NCI-H2196 (cell line): ENCODE measurements at regions not wholly inside any gene's neighbourhood (a gene's known extent, or its start where the extent isn't known, plus 50 kb on each side); places are given as distances from the start of the nearest gene placed in this dataset.
"Not testable (repeated sequence)": the region's sequence is repeated elsewhere in the genome, so short reads cannot be mapped to it uniquely, and the experiment has no call there.

Source experiments
- DNase-seq: peaks from one replicate; lab custom pipeline; 2025; ENCODE audit not compliant: unreplicated experiment; lab: John Stamatoyannopoulos, UW

DNA sequence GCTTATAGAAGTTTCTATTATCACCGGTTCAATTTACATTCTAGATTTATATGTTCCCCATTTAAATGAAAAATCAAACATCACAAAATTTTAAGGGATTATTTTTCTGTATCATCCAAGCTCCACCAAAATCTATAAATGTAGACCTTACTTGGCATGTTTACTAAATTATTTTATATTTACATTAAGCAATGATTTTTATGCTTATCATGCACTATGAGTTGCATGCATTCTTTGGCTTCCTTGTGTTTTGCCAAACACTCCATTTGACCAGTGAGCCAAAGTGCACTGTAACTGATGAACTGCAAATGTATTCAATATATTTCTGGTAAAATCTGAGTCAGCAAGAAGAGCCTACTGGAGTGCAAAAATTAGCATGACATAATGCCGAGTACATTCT, 595.5 kb upstream of the PCDH7 start:
- not testable (repeated sequence) for DNase-seq

DNA sequence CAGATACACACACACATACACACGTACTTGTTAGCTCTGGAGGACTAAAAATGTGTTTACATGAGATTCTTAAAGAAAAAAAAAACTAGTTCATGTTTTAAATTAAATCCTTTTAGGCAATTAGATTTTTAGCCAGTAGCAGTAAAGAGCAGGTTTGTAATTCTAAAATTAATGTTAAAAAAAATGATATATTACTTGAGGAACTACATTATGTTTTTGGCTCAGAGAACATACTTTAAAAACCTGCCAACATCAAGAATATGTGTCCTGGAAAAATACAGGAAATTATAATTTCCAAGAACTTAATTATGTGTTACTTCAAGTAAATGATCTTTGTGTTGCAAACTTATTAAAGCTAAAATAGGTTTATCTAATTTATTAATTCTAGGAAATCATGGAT, 594.3 kb upstream of the PCDH7 start:
- DNase-seq, result no peak

DNA sequence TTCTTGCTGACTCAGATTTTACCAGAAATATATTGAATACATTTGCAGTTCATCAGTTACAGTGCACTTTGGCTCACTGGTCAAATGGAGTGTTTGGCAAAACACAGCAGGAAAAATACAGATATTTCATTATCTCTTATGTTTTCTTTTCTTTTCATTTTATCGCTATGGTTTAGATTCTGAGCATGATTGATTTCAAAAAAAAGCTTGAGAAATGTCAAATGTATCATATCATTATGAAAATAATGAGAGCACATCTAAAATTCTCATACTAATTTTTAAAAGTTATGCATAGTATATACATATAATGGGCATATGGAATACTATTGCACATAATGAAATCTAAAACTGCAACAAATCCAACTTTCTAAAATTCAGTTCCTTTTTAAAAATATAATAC, 593.8 kb upstream of the PCDH7 start:
- no peak for DNase-seq

DNA sequence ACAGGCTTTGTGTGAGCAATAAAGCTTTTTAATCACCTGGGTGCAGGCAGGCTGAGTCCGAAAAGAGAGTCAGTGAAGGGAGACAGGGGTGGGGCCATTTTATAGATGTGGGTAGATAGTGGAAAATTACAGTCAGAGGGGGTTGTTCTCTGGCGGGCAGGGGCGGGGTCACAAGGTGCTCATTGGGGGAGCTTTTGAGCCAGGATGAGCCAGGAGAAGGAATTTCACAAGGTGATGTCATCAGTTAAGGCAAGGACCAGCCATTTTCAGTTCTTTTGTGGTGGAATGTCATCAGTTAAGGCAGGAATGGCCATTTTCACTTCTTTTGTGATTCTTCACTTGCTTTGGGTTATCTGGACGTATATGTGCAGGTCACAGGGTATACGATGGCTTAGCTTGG, 571.3 kb upstream of the PCDH7 start:
- not testable (repeated sequence) for DNase-seq

DNA sequence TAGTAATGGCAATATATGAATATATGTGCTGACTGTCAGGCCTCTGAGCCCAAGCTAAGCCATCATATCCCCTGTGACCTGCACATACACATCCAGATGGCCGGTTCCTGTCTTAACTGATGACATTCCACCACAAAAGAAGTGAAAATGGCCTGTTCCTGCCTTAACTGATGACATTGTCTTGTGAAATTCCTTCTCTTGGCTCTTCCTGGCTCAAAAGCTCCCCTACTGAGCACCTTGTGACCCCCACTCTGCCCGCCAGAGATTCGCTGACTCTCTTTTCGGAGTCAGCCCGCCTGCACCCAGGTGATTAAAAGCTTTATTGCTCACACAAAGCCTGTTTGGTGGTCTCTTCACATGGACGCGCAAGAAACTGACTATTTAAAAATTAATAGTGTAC, 570.6 kb upstream of the PCDH7 start:
- not testable (repeated sequence) for DNase-seq

DNA sequence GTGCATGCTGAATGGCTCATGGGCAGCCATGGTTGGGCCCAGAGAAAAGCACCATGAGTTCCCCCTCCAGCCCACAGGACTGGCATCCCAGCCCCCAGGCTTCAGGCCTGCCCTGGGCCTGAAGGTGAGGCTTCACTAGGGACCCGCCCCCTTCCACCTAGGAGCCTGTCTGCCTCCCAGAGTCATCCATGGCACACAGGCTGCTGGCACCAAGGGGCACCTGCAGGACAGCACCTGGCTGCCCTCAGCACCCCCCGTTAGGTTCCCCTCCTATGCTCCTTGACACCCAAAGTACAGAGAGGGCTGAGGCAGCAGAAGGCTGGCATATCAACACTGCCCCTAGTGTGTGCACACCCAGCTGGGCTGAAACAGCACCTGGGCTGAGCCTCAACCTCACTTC, 566.7 kb upstream of the PCDH7 start:
- no peak for DNase-seq

DNA sequence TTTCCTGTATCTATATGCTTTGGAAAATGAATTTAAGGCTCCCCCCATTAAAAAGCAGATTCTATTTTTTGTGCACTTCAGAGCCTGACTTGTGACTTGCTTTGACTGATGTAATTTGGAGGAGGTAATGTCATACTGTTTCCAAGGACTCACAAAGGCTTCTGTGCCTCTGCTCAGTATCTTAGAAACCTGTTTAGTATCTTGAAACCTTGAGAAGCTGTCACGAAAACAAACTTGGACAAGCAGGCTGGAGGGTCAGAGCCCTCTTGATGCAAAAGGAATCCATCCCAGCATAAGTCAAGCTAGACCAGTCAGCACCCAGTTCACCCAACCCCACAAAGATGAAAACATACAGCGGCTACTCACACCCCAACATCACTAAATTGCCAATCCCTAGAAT, 560.0 kb upstream of the PCDH7 start:
- DNase-seq, result no peak

DNA sequence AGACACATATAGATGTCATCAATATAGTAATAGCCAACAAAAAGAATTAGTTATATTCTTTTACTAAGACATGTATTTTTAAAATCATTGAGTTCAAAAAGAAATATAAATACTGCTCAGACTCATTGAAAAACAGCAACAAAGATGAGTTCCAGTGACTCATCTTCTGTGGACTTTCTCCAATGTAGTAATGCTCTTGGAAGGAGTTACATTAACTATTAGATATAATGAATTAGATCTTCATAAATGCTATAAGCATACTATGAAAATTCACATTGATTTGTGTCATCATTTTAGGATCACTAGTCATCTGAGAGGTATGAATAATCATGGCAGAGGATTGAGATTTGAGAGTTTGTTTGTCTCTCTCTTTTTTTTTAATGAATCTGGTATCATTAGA, 547.8 kb upstream of the PCDH7 start:
- no peak for DNase-seq

DNA sequence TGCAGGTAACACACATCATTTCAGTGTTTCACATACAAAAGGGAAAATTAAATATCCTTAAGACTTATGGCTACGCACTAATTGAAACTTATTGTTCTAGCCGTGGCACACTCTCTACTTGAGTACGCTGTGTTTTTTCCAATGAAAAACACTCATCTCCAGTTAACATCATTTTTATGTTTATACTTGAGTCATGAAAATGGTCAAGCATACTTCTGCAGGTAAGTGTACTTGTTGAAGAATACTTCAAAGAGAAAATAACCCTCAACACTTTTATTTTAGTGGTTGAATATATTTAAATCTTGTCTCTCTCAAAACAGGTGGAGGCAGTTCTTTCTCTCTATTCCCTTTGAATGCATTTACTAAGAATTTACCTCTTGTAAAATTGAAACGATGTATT, 538.7 kb upstream of the PCDH7 start:
- no peak for DNase-seq

DNA sequence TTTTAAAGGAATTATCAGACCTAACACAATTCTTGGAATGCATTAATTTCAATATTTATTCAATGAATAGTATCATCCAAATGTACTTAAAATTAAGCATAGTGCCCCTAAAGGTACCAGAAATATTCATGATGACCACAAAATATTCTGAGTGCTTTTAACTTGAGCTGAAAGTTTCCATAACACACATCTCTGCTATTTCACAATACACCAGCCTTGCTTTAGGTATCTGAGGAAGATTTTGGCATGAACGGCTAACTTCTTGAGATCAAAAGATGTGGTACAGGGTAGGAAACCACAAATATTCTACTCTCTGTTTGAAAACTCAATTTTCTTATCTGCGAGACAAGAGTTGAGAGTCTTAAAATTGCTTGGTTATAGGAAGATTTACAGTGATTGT, 538.3 kb upstream of the PCDH7 start:
- no peak for DNase-seq

DNA sequence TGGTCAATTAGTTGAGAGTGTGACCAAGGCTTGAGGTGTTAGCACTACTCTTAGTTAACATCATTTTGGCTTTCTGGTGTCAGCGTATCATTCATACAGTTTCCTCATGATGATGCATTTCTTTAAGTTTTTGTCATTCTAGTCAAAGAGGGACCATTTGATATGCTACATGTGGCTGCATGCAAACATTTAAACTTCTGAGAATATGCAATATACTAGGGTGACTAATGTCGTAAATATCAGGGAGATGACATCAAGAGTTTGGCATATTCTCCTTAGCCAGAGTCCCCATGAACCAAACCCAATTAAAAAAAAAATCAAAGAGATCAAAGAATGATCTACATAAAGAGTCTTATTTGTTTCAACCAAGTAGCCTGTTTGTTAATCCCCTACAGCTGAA, 537.4 kb upstream of the PCDH7 start:
- DNase-seq, result no peak

DNA sequence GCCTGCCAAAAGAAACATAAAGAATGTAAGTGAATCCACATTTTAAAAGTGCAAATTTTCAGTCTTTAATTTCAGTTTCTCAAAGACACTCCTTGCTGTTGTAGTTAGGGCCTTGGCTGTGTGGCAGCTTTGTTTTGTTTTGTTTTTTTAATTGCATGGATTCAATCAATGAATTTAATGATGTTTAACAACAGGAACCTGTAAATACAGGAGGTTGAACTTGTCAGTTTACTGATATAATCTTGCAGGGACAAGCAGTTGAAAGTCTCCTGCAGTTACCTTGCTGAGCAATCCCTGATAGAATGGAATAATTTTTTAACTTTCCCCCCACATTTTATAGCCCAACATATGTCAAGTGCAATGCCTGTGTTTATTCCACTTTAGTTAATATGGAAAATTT, 528.3 kb upstream of the PCDH7 start:
- DNase-seq, result no peak

DNA sequence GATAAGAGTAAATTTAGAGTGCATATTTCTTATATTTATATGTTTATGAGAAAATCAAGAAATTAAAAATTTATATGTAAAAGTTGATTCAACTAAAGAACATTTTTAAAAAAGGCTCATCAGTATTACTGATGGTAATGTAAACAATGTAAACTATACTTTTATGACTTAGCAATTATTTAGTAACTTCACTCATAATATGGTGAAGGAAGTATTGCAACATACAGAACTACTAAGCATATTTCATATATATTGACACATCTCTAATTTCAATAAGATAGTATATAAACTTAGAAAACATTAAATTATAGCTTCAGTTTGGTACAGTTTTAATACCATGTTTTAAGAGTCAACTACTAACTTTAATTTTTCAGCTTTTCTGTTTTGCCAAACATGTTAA, 512.8 kb upstream of the PCDH7 start:
- DNase-seq, result no peak

DNA sequence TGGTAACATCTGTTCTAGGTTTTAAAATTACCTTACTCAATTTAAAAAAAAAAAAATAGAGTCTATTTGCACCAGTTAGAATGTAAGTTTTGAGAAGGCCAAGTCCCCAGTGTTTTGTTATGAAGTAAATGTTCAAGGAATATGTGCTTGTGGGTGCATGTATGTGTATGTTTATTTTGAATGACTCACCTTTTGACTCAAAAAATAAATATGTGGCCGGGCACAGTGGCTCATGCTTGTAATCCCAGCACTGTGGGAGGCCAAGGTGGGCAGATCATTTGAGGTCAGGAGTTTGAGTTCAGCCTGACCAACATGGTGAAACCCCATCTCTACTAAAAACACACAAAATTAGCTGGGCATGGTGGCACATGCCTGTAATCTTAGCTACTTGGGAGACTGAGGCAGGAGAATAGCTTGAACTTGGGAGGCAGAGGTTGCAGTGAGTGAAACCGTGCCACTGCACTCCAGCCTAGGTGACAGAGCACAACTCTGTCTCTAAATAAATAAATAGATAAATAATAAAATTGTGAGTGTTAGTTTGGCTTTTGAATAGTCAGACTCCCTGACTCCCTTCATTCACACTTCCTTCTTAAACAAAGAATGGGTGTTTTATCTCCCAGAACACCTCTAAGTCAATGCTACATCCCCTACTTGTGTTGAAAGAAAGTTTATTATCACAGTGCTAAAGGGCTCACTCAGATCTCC, 511.3 kb upstream of the PCDH7 start:
- DNase-seq, result no peak

DNA sequence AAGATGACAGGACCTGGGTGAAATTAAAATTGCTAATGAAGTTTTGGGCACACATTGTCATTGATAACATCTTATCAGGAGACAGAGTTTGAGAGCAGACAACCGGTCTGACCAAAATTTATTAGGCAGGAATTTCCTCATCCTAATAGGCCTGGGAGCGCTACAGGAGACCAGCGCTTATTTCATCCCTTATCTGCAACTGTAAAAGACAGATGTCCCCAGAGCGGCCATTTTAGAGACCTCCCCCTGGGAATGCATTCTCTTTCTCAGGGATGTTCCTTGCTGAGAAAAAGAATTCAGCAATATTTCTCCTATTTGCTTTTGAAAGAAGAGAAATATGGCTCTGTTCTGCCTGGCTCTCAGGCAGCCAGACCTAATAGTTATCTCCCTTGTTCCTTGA, 504.2 kb upstream of the PCDH7 start:
- not testable (repeated sequence) for DNase-seq

DNA sequence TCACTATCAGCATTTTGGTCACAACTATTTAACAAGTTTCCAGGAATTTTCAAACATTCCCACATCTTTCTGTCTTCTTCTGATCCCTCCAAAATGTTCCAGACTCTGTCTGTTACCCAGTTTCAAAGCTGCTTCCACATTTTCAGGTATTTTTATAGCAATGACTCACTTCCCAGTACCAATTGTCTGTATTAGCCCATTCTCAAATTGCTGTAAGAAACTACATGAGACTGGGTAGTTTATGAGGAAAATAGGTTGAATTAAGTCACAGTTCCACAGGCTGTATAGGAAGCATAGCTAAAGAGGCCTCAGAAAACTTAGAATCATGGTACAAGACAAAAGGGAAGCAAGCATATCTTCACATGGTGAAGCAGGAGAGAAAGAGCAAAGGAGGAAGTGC, 475.0 kb upstream of the PCDH7 start:
- no peak for DNase-seq

DNA sequence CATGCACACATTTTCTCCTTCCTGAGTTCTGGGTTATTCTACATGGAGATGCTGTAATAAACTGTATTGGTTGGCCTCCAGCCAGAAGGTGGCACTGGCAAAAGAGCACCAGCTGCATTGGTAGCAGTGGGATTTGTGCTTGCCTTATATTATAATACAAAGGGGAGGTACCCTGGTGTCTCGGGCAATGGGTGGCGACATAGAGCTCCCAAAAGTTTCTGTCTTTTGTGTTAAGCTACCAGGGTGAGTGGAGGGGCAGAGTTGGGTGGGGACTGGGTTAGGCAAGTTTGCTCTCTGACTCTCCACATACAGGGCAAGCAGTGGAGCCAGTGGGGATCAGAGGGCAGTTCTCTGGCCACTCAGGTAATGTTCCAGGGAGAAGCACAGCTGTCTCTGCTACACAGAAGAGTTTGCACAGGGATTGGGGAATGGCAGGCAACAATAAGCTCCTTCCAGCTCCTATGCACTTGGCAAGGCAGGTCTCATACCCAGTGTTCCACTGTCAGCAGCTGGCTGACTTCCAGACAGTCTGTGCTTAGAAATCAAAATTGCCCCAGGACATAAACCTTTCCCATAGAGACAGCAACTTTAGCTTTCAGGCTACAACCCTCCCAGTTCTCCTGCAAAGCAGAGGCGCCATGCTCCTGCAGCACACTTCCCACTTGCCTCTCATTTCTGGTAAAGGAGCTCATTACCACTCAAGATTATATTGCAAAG, 463.9 kb upstream of the PCDH7 start:
- DNase-seq, result no peak

DNA sequence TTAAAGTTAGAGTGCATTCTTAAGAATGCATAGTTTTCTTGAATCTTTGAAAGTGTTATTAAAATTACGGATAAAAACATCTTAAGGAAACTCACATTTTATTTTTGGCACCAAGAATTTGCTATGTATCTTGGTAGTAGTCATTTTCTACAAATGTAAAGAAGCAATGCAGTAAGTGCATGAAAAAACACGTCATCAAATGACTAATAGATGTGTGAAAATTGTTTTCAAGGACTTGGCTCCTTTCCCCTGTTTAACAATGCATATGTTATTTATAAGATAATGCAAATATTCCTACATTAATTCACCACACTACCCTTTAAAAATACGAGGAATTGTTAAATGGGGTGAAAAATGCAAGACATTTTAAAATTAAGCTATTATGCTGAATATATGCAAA, 461.2 kb upstream of the PCDH7 start:
- DNase-seq, result no peak

DNA sequence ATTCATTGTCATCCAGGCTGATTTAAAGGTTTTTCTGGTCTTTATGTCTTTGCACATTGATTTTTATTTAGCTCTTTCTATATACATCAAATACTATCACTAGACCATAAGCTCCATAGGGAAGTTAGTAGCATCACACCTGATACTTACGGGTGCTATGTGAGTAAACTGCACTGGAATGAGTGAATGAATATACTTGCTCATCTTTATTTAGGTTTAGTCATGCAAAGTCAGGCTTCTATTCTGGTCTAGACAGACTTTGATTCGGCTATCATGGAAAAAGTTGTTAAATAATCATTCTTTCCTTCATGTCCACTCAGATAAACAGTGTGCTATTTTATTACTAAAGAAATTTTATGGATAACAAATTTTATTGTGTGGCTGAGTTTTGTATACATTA, 457.8 kb upstream of the PCDH7 start:
- DNase-seq, result no peak

DNA sequence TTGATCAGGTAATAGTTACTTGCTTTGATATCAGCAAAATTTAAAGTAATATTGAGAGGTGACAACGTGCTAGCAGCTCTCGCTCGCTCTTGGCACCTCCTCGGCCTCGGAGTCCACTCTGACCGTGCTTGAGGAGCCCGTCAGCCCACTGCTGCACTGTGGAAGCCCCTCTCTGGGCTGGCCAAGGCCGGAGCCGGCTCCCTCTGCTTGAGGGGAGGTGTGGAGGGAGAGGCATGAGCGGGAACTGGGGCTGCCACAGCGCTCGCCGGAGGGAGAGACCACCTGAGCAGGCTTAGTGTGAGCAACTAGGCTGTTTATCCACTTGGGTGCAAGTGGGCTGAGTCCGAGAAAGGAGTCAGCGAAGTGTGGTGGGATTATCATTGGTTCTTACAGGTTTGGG, 455.7 kb upstream of the PCDH7 start:
- DNase-seq, result no peak

DNA sequence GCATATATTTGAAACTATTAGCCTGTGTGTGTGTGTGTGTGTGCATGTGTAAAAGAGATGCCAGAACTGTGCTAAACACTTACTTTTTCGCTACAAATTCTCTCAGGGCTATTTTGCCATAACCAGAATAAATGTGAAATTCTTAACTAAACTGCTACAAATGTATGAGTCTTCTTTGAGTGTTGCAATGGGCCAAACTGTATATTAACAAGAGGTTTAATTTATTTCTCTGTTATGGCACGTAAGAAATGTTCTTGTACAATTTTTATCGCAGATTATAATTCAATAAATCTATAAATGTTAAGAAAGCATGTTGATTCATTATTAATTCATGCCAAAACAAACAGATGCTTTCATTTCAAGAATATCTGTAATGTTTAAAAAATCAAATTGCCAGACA, 454.5 kb upstream of the PCDH7 start:
- DNase-seq, result no peak

DNA sequence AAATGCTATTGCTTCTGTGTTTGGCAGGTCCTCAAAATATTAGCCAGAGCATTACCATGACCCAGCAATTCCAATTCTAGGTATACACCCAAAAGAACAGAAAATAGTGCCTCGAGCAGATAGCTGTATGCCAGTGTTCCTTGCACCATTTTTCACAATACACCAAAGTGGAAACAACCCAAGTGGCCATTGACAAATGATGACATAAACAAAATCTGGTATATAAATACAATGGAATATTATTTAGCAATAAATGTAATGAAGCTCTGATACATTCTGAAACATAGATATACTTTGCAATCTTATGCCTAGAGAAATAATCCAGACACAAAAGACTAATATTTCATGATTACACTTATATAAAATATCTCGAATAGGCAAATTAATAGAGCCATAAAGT, 451.8 kb upstream of the PCDH7 start:
- DNase-seq, result no peak

DNA sequence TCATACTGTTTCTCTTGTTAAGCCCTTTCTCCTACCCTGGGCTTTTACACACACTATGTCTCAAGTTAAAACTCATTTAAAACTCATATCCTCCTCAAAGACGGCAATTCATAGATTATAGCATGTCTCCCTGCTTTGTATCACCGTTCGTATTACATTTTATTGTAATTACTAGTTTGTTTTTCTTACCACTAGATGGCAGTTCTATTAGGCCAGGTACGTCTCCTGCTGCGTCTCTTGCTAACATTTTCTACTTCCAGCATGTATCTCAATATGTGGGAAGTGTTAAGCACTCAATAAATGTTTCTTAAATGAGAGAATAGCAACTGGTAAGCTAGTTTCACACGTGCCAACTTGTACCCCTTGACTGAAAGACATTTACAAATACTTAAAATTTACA, 450.3 kb upstream of the PCDH7 start:
- no peak for DNase-seq
